HG03159 (cell line): ENCODE measurements at regions not wholly inside any gene's neighbourhood (a gene's known extent, or its start where the extent isn't known, plus 50 kb on each side); places are given as distances from the start of the nearest gene placed in this dataset.

Experiments
- ATAC-seq: cut with Tn5 transposase; IDR thresholded peaks from one replicate; pipeline ENCODE4 v1.9.1; 2021; ENCODE audit warnings: mild to moderate bottlenecking, moderate library complexity; ENCODE audit not compliant: unreplicated experiment

- ATAC-seq, result no peak
Observed at GRCh38 chr2:45153121-45153520, 143.9 kb upstream of the SIX2 start.

GRCh38 chr2:45152691-45153090 is 143.4 kb upstream of the SIX2 start:
- ATAC-seq, result no peak

GRCh38 chr2:45145073-45145899 is 136.0 kb upstream of the SIX2 start:
- ATAC-seq, result no peak

- peak; percentile 63 for ATAC-seq
Observed at GRCh38 chr2:45141883-45142866, 132.9 kb upstream of the SIX2 start.

DNA sequence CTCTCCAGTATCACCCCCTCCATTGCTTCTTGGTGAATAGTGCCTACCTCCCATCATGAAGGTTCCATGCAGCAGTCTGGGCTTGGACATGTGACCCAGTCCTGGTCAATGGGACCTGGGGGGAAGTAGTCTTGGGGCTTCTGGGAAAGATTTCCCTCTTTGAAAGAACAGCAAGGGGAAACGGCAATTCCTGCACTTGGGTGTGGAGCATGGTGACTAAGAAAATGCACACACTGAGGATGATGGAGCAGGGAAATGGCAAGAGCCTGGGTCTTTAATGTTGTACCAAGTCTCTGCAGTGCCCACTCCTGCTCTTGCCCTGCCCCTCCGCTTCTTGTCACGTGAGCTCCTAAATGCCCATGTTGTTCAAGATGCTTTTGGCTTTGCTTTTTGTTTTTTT is 131.4 kb upstream of the SIX2 start:
- no peak for ATAC-seq

DNA sequence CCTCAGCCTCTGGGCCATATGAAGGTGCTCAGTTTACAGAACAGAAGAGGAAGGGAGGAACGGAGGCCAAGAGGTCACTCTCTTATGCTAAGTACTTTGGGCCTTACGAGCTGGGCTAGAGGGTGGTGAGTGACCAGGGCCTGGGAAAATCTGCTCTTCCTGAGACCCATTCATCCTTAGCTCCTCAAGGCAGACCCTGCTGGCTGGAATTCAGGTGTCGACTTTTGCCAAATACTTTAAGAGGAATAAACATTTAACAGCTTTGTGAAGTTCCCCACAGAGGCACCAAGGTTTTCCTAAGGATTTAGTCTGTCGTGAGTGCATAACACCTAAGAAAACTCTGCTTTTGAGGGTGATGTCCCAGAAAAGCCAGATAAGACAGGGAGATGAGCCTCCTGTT is 129.7 kb upstream of the SIX2 start:
- ATAC-seq, result no peak

GRCh38 chr2:45137966-45138695 is 128.9 kb upstream of the SIX2 start:
- ATAC-seq, result no peak

GRCh38 chr2:45134726-45135125 is 125.5 kb upstream of the SIX2 start:
- ATAC-seq, result peak; percentile 56

- ATAC-seq, result no peak
Observed at GRCh38 chr2:45134014-45134413, 124.8 kb upstream of the SIX2 start.

- no peak for ATAC-seq
Observed at GRCh38 chr2:45132551-45132950, 123.3 kb upstream of the SIX2 start.

DNA sequence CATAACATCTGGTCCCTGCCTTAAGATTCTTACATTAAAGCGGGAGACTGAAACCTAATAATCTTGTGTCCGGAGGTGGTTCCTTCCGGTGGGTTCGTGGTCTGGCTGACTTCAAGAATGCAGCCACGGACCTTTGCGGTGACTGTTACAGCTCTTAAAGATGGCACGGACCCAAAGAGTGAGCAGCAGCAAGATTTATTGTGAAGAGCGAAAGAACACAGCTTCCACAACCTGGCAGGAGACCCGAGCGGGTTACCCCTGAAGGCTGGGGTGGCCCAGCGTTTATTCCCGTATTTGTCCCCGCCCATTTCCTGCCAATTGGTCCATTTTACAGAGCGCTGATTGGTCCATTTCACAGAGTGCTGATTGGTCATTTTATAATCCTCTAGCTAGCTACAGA is 122.3 kb upstream of the SIX2 start:
- no peak for ATAC-seq

DNA sequence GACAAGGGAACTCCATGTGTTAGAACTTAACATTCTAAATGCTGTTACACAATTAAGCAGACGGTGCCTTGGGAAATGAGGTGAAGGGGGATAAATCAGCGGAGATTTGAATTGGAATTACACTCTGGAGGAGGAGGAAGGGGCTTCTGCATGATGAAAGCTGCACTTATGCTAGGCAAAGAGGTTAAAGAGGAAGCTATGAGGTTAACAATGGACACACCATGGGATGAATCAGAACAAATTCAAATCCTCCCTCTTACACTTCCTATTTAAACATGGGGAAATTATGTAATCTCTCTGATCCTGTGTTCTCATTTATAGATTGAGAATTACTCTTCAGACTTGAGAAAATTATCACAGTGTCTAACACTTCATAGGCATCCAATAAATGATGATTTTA is 121.5 kb upstream of the SIX2 start:
- ATAC-seq, result no peak

DNA sequence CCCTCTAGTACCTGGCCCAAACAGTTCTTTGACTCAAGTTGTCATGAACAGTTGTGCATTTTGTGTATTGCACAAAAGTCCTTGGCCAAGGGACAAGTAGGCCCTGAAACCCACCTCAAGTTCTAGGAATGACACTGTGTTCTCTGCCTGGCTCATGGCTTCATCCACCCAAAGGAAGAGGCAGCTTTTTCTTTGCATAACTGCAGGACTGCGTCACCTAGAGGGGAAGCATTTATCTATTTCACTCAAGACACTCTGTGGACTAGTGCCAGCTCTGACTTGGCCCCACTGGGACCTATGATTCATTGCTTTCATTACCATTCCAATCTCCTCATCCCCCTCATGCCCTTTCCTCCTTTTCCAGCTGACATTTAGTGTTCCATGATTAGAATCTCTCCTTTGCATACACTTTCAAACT is 119.3 kb upstream of the SIX2 start:
- no peak for ATAC-seq

DNA sequence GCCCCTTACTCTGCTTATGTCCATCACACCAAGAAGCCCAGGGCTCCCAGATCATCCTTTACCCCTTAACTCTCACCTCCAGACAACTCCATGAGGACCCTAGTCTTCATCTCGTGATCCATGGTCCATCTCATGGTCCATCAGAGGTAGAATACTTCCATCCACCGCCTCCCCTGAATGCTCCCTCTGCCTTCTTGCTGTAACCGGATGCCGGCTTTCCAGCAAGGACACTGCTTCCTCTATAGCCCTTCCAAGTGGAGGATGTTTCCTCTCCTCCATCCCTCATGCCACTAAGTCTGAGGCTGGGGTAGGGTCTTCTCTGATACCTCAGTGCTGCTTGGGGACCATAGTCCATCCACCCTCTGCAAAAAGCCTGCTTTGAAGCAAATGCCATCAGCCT is 118.6 kb upstream of the SIX2 start:
- ATAC-seq, result no peak

- ATAC-seq, result no peak
Observed at GRCh38 chr2:45127321-45127720, 118.1 kb upstream of the SIX2 start.

DNA sequence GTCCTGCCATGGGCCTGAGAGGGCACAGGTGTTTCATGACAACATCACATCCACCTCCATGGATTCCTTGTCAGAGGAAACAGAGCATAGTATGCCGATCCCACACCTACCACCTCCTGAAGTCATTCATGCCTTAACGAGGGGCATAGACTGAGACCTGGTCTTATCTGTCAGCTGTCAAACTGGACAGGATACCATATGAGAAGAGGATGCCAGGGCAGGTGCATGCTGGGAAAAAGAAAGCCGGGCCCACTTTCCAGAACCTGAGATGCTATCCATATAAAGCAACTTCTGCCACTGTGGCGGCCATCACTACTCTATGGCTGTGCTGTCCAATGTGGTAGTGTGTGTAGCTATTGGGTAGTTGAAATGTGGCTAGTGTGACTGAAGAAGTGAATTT is 116.0 kb upstream of the SIX2 start:
- ATAC-seq, result no peak

- ATAC-seq, result no peak
Observed at GRCh38 chr2:45124456-45124855, 115.2 kb upstream of the SIX2 start.

DNA sequence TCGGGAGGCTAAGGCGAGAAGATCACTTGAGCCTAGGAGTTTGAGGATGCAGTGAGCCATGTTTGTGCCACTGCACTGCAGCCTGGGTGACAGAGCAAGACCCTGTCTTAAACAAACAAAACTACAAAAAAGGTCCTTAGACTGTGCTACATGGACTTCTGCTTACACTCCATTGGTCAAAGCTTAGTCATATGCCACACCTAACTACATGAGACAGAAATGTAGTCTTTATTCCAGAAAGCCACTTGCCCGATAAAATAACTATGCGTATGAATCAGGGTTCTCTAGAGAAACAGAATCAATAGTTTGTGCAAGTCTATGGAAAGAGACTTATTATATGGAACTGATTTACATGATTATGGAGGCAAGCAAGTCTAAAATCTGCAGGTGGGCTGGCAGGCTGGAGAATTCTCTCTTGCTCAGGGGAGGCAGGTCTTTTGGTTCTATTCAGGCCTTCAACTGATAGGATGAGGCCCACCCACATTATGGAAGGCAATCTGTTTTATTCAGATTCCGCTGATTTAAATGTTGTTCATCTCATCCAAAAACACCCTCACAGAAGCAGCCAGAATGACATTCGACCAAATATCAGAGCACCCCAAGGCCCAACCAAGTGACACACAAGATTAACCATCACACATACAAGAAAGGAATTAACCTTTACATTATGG is 114.4 kb upstream of the SIX2 start:
- no peak for ATAC-seq

DNA sequence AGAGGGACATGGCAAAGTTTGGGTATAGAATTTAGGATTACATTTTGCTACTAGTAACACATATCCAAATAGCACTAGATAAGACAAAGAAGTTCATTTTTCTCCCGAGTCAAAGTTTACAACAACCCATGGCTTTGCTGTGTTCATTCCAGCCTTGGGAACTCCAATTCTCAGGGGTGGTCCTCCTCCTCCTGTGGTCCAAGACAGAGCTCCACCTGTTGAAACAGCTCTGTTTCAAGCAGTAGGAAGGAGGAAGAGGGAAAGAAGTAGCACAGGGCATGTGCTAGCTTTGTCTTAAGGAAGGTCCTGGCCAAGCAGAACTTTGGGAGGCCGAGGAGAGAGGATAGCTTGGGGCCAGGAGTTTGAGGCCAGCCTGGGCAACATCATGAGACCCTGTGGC is 113.8 kb upstream of the SIX2 start:
- ATAC-seq, result no peak

DNA sequence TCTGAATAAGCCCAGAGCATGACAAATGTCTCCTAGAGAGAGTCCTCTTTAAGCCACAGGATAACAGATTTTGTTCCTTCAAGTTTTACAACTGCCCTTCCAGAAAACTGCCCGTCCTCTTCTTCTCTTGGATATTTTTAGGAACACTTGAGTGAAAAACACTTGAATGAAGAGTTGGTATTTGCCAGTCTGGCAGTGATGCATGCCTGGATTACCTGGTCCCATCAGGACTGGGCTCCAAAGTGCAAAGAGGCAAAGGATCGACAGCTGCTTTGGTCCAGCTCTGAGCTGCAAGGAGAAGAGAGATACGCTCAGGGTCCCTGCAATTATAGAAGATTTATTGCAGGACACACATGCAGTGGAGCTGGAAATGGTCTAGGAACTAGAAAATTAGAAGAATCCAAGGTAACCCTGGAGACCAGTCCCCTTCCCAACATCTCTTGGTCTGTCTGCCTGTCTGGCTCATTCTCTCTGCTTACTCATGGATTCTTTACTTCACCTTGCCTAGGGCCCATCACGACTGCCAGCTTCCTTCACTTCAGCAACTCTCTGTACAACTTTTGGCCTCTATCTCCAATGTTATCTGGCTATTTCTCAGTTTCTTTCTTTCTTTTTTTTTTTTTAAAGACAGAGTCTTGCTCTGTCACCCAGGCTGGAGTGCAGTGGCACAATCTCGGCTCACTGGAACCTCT is 112.1 kb upstream of the SIX2 start:
- ATAC-seq, result no peak
